HUDEP-2 (cell line): ENCODE measurements at regions not wholly inside any gene's neighbourhood (a gene's known extent, or its start where the extent isn't known, plus 50 kb on each side); places are given as distances from the start of the nearest gene placed in this dataset.
A peak's percentile ranks its signal among the peaks of the same experiment; 100 is the strongest.

ENCODE experiments used
- DNase-seq, 76 experiments: peaks; one replicate each; lab custom pipeline; 2025; ENCODE audit not compliant: unreplicated experiment in 76 of 76; lab: John Stamatoyannopoulos, UW

GRCh38 chr3:193897731-193898180 is 238.2 kb upstream of the HES1 start:
- DNase-seq: no peak

- DNase-seq: no peak
These were observed 236.9 kb upstream of the HES1 start for GRCh38 chr3:193899001-193899400.

- DNase-seq: no peak
These were observed 234.9 kb upstream of the HES1 start for GRCh38 chr3:193901007-193901406.

GRCh38 chr3:193902607-193903511 is 233.1 kb upstream of the HES1 start:
- no peak for DNase-seq

- DNase-seq: no peak
These were observed 232.5 kb upstream of the HES1 start for GRCh38 chr3:193903512-193903817.

GRCh38 chr3:193903966-193904365 is 232.0 kb upstream of the HES1 start:
- DNase-seq: no peak

- no peak for DNase-seq
These were observed 230.2 kb upstream of the HES1 start for GRCh38 chr3:193905541-193906396.

- no peak for DNase-seq
These were observed 229.0 kb upstream of the HES1 start for GRCh38 chr3:193906849-193907410.

- DNase-seq: no peak
These were observed 227.7 kb upstream of the HES1 start for GRCh38 chr3:193908181-193908744.

- DNase-seq: no peak
These were observed 226.6 kb upstream of the HES1 start for GRCh38 chr3:193909387-193909786.

- peak in 1 of 76 experiments; percentile 5 for DNase-seq
These were observed 225.6 kb upstream of the HES1 start for GRCh38 chr3:193910310-193910709.

- DNase-seq: peak in 72 of 76 experiments; percentile 12 to 88 (median 68)
These were observed 224.8 kb upstream of the HES1 start for GRCh38 chr3:193910886-193911738.

- no peak for DNase-seq
These were observed 224.1 kb upstream of the HES1 start for GRCh38 chr3:193911784-193912340.

- no peak for DNase-seq
These were observed 223.2 kb upstream of the HES1 start for GRCh38 chr3:193912621-193913178.

GRCh38 chr3:193914602-193915001 is 221.3 kb upstream of the HES1 start:
- DNase-seq: no peak

- DNase-seq: no peak
These were observed 220.8 kb upstream of the HES1 start for GRCh38 chr3:193915099-193915498.

- no peak for DNase-seq
These were observed 220.3 kb upstream of the HES1 start for GRCh38 chr3:193915613-193916012.

GRCh38 chr3:193917158-193917557 is 218.8 kb upstream of the HES1 start:
- DNase-seq: no peak

- peak in 28 of 76 experiments; percentile 4 to 47 (median 13) for DNase-seq
These were observed 214.5 kb upstream of the HES1 start for GRCh38 chr3:193921465-193921864.
